ENCODE measurements at regions not wholly inside any gene's neighbourhood (a gene's known extent, or its start where the extent isn't known, plus 50 kb on each side); places are given as distances from the start of the nearest gene placed in this dataset.

DNA sequence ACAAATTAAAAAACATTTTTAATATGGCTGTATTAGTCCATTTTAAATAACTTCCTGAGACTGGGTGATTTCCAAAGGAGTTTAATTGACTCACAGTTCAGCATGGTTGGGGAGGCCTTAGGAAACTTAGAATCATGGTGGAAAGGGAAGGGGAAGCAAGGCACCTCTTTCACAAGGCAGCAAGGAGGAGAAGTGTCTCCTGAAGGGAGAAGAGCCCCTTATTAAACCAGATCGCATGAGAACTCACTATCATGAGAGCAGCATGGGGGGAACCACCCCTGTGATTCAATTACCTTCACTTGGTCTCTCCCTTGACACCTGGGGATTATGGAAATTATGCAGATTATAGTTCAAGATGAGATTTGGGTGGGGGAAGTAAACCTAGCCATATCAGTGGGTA lies 488.6 kb downstream of the ETS1 start:
- no peaks in the 10 kb centered on the region for H3K79me2 ChIP-seq (replicated peaks; ENCODE audit: insufficient read depth, low read length)
- no peak overlapping the region for H3K9ac ChIP-seq (ENCODE audit: low read length)
- no peaks in the 10 kb centered on the region for H3K27me3 ChIP-seq (ENCODE audit: insufficient read depth, low read depth, low read length)
- no peaks in the 10 kb centered on the region for H3F3A ChIP-seq (ENCODE audit: insufficient read depth, low read length, poor library complexity, severe bottlenecking)
- H3K4me2 ChIP-seq (ENCODE audit: low read length) = no peak overlapping the region
- H3K27ac ChIP-seq (ENCODE audit: low read length) = no peak overlapping the region
- H3K9me3 ChIP-seq (ENCODE audit: low read length) = no peaks in the 10 kb centered on the region
- TF ChIP-seq, protein P1, sequence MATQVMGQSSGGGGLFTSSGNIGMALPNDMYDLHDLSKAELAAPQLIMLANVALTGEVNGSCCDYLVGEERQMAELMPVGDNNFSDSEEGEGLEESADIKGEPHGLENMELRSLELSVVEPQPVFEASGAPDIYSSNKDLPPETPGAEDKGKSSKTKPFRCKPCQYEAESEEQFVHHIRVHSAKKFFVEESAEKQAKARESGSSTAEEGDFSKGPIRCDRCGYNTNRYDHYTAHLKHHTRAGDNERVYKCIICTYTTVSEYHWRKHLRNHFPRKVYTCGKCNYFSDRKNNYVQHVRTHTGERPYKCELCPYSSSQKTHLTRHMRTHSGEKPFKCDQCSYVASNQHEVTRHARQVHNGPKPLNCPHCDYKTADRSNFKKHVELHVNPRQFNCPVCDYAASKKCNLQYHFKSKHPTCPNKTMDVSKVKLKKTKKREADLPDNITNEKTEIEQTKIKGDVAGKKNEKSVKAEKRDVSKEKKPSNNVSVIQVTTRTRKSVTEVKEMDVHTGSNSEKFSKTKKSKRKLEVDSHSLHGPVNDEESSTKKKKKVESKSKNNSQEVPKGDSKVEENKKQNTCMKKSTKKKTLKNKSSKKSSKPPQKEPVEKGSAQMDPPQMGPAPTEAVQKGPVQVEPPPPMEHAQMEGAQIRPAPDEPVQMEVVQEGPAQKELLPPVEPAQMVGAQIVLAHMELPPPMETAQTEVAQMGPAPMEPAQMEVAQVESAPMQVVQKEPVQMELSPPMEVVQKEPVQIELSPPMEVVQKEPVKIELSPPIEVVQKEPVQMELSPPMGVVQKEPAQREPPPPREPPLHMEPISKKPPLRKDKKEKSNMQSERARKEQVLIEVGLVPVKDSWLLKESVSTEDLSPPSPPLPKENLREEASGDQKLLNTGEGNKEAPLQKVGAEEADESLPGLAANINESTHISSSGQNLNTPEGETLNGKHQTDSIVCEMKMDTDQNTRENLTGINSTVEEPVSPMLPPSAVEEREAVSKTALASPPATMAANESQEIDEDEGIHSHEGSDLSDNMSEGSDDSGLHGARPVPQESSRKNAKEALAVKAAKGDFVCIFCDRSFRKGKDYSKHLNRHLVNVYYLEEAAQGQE (IDR thresholded peaks at IDR 0.05; ENCODE audit: borderline replicate concordance) = no peak
- TF ChIP-seq TAF1 (IDR thresholded peaks at IDR 0.05; ENCODE audit: low read depth) (no peak), POLR2AphosphoS5 (IDR thresholded peaks at IDR 0.05) (no peak), MXI1 (conservative IDR thresholded peaks at IDR 0.05; ENCODE audit: poor library complexity, severe bottlenecking) (no peak), EP300 (conservative IDR thresholded peaks at IDR 0.05; ENCODE audit: poor library complexity, severe bottlenecking) (no peak), EZH2 (IDR thresholded peaks at IDR 0.05; ENCODE audit: borderline replicate concordance, insufficient read depth, low read length, poor library complexity, severe bottlenecking) (no peak)
- H2AFZ ChIP-seq (ENCODE audit: low read depth, low read length) = no peak overlapping the region
- H3K4me3 ChIP-seq (ENCODE audit: low read length) = no peak overlapping the region
- H3K36me3 ChIP-seq (ENCODE audit: insufficient read depth, low read length) = no peaks in the 10 kb centered on the region
- H4K20me1 ChIP-seq (ENCODE audit: insufficient read depth) = no peaks in the 10 kb centered on the region
- H3K9me2 ChIP-seq (ENCODE audit: insufficient read depth, low read length) = no peaks in the 10 kb centered on the region

GRCh38 chr11:128095466-128095981 lies 491.8 kb downstream of the ETS1 start:
- Histone ChIP-seq H4K20me1 (ENCODE audit: insufficient read depth) (no peaks in the 10 kb centered on the region), H3K4me2 (ENCODE audit: low read length) (no peak overlapping the region), H3K9me3 (ENCODE audit: low read length) (no peaks in the 10 kb centered on the region), H3K27ac (ENCODE audit: low read length) (no peak overlapping the region), H3K79me2 (replicated peaks; ENCODE audit: insufficient read depth, low read length) (no peaks in the 10 kb centered on the region), H3F3A (ENCODE audit: insufficient read depth, low read length, poor library complexity, severe bottlenecking) (no peaks in the 10 kb centered on the region), H3K36me3 (ENCODE audit: insufficient read depth, low read length) (no peaks in the 10 kb centered on the region), H2AFZ (ENCODE audit: low read depth, low read length) (no peak overlapping the region), H3K9ac (ENCODE audit: low read length) (no peak overlapping the region), H3K9me2 (ENCODE audit: insufficient read depth, low read length) (no peaks in the 10 kb centered on the region), H3K4me3 (ENCODE audit: low read length) (no peak overlapping the region), H3K27me3 (ENCODE audit: insufficient read depth, low read depth, low read length) (no peaks in the 10 kb centered on the region)
- TF ChIP-seq MXI1 (conservative IDR thresholded peaks at IDR 0.05; ENCODE audit: poor library complexity, severe bottlenecking) (no peak), RAD21 (conservative IDR thresholded peaks at IDR 0.05) (no peak), CTCF (IDR thresholded peaks at IDR 0.05; ENCODE audit: poor library complexity, severe bottlenecking) (no peak), TAF1 (IDR thresholded peaks at IDR 0.05; ENCODE audit: low read depth) (no peak), EP300 (conservative IDR thresholded peaks at IDR 0.05; ENCODE audit: poor library complexity, severe bottlenecking) (no peak), POLR2AphosphoS5 (IDR thresholded peaks at IDR 0.05) (no peak), SMC3 (conservative IDR thresholded peaks at IDR 0.05; ENCODE audit: poor library complexity) (no peak), EZH2 (IDR thresholded peaks at IDR 0.05; ENCODE audit: borderline replicate concordance, insufficient read depth, low read length, poor library complexity, severe bottlenecking) (no peak)
- TF ChIP-seq, protein P1 (IDR thresholded peaks at IDR 0.05; ENCODE audit: borderline replicate concordance) = no peak
